ENCODE measurements at regions not wholly inside any gene's neighbourhood (a gene's known extent, or its start where the extent isn't known, plus 50 kb on each side); places are given as distances from the start of the nearest gene placed in this dataset.

- TF ChIP-seq CTCF (conservative IDR thresholded peaks at IDR 0.05) (no peak), ZFX (IDR thresholded peaks at IDR 0.05) (no peak)
Measured at GRCh38 chr12:115873451-115874082, 403.9 kb downstream of the MED13L start.

All from C4-2B (cell line).